HG02763 (cell line): ENCODE measurements at regions not wholly inside any gene's neighbourhood (a gene's known extent, or its start where the extent isn't known, plus 50 kb on each side); places are given as distances from the start of the nearest gene placed in this dataset.

ENCODE experiments used
- ATAC-seq: cut with Tn5 transposase; IDR thresholded peaks from one replicate; pipeline ENCODE4 v1.9.1; 2021; ENCODE audit warnings: mild to moderate bottlenecking, moderate library complexity; ENCODE audit not compliant: unreplicated experiment

DNA sequence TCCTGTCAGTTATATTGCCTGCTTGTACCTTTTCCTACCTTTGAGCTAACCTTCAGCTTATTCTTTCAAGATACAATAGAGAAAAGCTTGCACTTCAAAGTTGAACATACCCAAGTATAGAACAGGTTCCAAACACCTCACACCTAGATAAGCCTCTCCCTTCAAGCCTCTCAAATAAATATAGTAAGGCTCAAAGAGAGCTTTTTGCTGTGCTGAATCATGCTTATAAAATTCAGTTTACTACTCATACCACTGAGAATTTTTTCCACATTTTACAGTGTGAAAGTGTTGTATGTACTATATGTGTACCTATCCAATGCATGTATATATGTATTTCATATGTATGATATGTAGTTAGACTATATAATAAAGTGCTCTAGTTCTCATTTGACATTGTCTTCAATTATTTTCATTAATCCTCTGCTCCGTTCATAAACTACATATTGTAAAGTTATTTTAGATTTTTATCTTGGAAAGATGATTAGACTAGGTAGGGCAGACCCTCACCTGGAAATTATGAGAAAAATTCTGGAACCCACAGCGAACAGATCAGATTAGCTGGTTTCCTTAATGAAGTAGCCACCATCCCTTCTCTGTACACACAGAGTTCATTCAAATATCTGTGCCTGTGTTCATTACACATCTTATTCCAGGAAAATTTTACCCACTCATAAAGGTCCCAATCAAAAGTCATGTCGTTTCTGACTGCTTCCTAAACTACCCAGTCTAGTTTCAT, 149.2 kb upstream of the RGMB start:
- ATAC-seq, result no peak

DNA sequence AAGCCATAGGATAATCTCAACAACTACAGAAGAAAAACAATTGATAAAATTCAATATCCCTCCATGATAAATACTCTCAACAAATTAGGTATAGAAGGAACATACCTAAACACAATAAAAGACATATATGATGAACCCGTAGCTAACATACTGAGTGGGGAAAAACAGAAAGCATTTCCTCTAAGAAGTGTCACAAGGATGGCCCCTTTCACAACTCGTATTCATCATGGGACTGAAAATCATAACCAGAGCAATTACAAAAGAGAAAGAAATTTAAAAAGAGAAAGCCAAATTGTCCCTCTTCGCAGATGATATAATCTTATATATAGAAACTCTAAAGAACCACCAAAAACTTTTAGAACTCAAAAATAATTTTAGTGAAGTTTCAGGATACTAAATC, 146.3 kb upstream of the RGMB start:
- ATAC-seq, result no peak

- no peak for ATAC-seq
These were observed 142.8 kb upstream of the RGMB start for GRCh38 chr5:98630621-98631020.

DNA sequence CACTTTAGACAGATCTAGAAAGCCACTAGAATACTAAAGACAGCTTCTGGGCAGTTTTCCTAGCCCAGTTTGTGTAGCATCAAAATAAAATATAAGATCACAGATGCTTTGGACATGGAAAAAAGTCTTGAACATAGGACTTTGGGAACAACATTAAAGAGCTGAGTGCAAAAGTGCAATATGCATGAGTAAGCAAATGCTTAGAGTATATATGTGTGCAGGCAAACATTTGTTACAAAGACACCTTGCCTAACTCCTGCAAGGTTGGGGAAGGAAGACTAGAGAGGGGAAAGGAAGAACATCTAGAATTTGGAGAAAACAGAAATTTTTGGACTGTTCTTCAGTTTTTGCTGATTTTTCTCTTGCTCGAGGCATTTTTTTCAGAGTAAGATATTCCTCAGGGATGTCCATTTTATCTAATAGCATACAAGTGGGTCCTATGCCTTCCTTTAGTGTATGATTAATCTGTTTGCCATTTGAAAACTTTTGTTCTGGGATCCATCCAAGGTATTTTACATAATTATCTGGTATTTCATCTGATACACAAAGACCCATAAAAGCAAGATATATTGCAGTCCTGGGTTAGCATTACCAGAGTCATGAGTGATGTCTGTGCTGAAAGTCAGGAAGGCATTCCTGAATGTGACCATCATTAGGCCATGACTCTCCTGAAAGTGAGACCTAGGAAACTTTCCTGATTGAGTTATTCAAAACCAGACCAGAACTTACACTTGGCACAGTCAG, 142.0 kb upstream of the RGMB start:
- no peak for ATAC-seq

- ATAC-seq, result no peak
These were observed 137.8 kb upstream of the RGMB start for GRCh38 chr5:98635656-98636055.

DNA sequence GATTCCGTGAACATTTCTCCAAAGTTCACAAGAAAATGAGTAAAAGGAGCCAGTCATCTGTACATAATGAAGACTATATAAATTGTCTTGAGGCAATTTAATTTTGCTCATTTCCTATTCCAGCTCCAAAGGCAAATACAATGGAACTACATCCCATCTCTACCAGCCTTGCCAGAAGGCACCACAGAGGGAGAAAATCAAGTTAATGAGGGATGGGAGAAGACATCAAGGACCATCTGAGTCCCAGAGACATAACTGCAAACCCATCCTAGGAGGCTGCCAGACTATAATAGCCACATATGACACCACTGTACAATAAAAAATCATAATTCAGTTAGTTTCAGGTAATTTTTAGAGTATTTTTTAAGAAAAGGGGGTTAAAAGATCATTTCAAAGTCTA, 136.3 kb upstream of the RGMB start:
- no peak for ATAC-seq

DNA sequence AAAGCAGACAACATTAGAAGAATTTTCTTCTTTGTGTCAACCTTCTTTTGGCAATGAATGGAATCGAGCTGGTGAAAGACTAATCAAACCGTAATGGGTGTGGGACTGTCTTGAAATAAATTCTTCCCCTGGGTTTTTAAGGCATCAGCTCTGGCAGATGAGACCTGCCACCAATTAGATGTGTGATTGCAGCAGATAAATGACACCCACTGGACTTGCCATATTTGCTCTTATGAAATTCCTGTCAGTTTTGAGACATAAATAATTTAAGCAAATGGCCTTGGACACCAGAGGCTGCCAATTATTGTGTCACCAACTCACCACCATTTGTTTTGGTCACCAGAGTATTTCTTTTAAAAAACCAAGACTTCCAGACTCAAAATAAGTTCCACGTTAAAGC, 135.9 kb upstream of the RGMB start:
- ATAC-seq, result no peak

- no peak for ATAC-seq
These were observed 135.4 kb upstream of the RGMB start for GRCh38 chr5:98638111-98638510.

DNA sequence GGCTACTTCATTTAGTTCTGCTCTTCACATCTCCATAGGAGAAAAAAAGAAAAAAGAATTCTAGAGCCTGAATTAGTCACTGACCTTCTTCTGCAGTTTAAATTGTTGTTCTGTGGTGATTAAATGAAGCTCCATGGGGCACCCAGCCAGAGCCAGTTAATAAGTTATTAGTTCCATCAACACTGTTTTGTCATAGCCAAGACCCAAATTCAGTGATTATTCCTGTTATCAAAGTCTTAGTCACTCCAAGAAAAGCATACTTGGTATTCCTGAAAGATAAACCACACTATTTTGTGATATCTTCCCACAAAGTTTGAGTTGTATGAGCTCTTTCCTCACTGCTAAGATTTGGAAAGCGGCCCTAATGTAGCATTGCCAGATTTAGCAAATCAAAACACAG, 134.8 kb upstream of the RGMB start:
- ATAC-seq, result no peak

DNA sequence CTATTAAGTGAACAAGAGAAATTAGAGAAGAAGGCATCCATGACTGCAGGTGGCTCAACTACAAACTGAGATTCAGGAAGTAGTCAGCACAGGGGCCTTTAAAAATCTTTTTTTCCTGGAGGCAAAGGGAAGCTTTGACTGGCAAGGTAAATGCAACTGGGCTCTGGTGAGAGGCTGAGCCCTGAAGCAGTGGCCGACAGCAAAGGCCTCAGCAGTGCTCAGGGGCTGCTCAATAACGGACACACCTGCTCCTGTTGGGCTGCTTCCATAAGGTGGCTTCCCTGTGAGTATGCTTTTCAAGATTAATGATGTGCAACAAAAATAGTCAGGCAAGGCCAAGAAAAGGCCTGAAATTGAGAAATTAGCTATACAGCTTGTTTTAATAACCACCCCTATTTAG, 134.2 kb upstream of the RGMB start:
- ATAC-seq, result no peak

- ATAC-seq, result no peak
These were observed 131.8 kb upstream of the RGMB start for GRCh38 chr5:98641671-98642070.

DNA sequence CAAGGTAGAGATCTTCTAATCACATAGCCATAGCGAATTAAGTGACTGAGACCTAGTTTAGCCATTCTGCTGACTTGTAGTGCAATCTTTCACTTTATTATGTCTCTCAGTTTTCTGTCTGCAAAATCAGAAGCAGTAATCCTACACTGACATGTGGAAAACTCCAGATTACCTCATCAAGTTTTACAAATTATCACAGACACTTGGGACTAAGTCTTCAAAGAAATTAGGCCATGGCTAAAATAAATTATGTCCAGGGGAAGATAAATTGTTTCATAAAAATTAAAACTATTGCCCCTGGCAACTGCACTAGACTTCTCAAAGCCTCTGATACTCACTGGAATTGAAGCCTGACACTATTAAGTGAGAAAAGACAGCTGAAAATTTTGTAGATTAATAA, 129.9 kb upstream of the RGMB start:
- no peak for ATAC-seq

DNA sequence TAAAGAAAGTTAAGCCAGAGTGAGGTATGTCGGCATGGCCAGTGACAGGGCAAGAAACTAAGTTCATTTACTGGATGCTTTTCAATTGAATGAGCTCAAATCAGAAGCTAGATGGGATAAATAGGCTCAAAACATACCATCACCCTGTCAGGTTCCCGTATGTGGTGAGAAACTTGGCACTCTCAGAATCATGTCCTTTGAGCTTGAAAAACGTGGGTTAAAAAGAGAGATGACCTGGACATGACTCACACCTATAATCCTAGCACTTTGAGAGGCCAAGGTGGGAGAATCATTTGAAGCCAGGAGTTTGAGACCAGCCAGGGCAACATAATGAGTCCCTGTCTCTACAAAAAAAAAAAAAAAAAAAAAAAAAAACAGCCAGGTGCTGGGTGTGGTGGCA, 121.7 kb upstream of the RGMB start:
- ATAC-seq, result no peak

GRCh38 chr5:98656125-98656795, 117.2 kb upstream of the RGMB start:
- ATAC-seq, result no peak

DNA sequence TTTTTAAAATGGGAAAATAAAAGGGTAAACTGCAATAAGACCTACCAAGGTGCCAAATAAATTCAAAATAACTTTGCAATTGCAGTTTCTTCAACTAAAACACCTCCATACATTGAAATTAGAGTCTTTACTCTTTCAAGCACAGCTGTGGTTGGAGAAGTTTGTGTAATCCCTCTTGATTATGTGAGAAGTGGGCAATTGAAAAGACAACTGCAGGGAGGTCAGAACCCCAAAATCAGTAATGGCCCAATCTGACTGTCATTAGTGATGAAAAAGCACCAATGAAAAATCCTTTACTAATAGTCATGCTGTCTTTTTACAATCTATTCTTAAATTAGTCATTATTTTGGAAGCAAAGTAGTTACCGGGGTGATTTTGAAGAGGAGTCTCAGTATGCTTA, 116.7 kb upstream of the RGMB start:
- no peak for ATAC-seq

DNA sequence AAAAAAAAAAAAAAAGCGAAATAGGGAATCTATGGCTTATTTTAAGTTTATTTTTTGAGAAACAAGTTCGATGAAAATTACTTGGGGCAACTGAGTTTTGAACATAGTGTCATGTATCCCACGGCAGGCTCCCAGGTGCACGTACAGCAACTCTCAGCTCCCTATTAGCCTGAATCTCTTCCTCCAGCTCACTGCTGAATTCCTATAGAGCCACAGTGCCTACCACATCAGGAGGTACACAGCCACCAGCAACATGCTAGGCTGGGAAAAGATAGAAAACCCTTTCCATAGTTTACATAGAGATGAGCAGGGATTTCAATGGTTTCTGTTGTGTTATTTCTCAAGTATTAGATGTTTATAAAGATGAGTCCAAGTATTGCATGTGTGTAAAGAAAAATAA, 115.9 kb upstream of the RGMB start:
- no peak for ATAC-seq

DNA sequence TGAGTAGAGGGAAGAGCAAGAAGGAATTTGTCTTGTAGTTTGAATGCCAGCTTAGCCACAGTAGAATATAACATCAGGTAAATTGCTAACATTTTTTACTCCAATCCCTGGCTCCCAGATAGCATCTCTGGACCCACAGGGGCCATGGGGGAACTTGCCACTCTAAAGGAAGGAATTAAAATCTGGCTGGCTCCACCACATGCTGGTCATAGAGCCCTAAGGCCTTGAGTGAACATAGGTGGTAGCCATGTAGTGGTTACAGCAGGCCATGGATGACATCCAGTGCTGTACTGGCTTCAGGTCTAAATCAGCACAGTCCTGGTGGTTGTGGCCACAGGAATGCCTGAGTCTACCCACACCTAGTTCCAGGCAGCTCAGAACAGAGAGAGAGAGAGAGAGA, 109.9 kb upstream of the RGMB start:
- ATAC-seq, result no peak

DNA sequence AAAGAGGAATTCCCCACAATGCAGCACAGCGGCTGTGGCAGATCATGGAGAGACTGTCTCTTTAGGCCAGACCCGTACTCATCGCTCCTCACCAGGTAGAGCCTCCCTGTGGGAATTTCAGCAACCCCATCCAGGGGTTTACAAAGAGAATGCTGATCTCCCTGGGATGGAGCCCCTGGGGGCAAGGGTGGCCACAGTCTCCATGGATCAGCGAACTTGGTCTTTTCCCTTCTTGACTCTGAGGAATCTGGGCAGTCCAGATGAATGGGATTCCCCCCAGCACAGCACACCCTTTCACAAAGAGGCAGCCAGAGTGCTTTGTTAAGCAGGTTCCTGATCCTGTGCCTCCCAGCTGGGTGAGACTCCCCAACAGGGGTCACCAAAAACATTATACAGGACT, 108.7 kb upstream of the RGMB start:
- ATAC-seq, result no peak

- ATAC-seq, result no peak
These were observed 93.5 kb upstream of the RGMB start for GRCh38 chr5:98679963-98680362.

GRCh38 chr5:98690002-98690401, 83.5 kb upstream of the RGMB start:
- no peak for ATAC-seq

- ATAC-seq, result no peak
These were observed 78.6 kb upstream of the RGMB start for GRCh38 chr5:98694902-98695301.

DNA sequence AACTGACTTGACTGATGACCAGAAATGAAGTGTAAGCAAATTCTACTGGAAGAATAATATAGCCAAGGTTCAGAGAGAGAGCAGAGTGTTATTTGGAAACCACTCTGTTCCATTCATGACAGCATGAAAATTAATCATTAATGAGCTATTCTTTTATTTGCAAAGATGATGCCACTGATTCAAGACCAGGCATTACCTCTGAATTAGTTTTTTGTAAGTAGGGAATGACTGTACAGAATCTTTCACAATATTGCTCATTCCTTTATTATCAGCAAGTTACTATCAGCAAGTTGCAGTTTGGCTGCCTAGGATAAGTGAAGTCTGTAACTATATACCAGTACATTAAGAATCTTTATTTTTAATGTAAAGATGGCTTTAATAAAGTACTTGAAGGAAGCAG, 75.1 kb upstream of the RGMB start:
- ATAC-seq, result no peak
